Left lung (tissue), 4 donors: ENCODE measurements at regions not wholly inside any gene's neighbourhood (a gene's known extent, or its start where the extent isn't known, plus 50 kb on each side); places are given as distances from the start of the nearest gene placed in this dataset.

Experiments used
- ATAC-seq: fragments of 200-7000 bp; cut with Tn5 transposase; one replicate; pipeline ENCODE4 v1.9.1; 2020; ENCODE audit warnings: moderate library complexity
- DNase-seq, 4 donors: peaks; one replicate each; pipeline ENCODE4 v3.0.0-alpha.2; 2013 to 2020
- H3K27ac ChIP-seq, 2 donors: fragments of 200-600 bp; sonication (generic) in 1 of 2; one replicate each; pipeline versions ENCODE4 v1.5.0 to v1.8.0; 2020 to 2021
- H3K27me3 ChIP-seq, 2 donors: fragments of 200-600 bp; sonication (generic) in 1 of 2; one replicate each; pipeline versions ENCODE4 v1.5.0 to v1.8.0; 2020 to 2021
- H3K36me3 ChIP-seq, 2 donors: fragments of 200-600 bp; sonication (generic) in 1 of 2; one replicate each; pipeline versions ENCODE4 v1.5.0 to v1.8.0; 2020 to 2021
- H3K4me1 ChIP-seq, 2 donors: fragments of 200-600 bp; one replicate each; pipeline ENCODE4 v1.8.0; 2021
- H3K4me3 ChIP-seq, 2 donors: fragments of 200-600 bp; sonication (generic) in 1 of 2; one replicate each; pipeline versions ENCODE4 v1.5.0 to v1.8.0; 2020 to 2021; ENCODE audit warnings: mild to moderate bottlenecking in 1 of 2
- H3K9me3 ChIP-seq, 2 donors: fragments of 200-600 bp; sonication (generic) in 1 of 2; one replicate each; pipeline versions ENCODE4 v1.5.0 to v1.8.0; 2020 to 2021
- intact Hi-C, 2 donors: fragments of 100-400 bp; cut with DNase I; formaldehyde crosslinking; loops; one replicate each; pipeline versions ENCODE4 v1.11.2 to v1.14.2; 2022
- TF ChIP-seq, protein P1 (sequence below), 2 donors: fragments of 200-600 bp; sonication (generic) in 1 of 2; IDR thresholded peaks; one replicate each; pipeline versions ENCODE4 v1.5.0 to v1.8.0; 2021; ENCODE audit warnings: antibody characterized with exemption in 2 of 2
- donor health status: DM: no; HTN: yes; CAD: no.
- donor health status: DM: no; HTN: no; CAD: no.

- TF ChIP-seq, protein P1, sequence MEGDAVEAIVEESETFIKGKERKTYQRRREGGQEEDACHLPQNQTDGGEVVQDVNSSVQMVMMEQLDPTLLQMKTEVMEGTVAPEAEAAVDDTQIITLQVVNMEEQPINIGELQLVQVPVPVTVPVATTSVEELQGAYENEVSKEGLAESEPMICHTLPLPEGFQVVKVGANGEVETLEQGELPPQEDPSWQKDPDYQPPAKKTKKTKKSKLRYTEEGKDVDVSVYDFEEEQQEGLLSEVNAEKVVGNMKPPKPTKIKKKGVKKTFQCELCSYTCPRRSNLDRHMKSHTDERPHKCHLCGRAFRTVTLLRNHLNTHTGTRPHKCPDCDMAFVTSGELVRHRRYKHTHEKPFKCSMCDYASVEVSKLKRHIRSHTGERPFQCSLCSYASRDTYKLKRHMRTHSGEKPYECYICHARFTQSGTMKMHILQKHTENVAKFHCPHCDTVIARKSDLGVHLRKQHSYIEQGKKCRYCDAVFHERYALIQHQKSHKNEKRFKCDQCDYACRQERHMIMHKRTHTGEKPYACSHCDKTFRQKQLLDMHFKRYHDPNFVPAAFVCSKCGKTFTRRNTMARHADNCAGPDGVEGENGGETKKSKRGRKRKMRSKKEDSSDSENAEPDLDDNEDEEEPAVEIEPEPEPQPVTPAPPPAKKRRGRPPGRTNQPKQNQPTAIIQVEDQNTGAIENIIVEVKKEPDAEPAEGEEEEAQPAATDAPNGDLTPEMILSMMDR (IDR thresholded peaks at IDR 0.05), result no peak
- Histone ChIP-seq H3K27ac (no peak overlapping the region), H3K9me3 (no peaks in the 10 kb centered on the region), H3K4me3 (no peak overlapping the region), H3K36me3 (no peaks in the 10 kb centered on the region), H3K27me3 (peaks cover 0 to 5% of the 10 kb centered on the region in 2 donors), H3K4me1 (no peaks in the 10 kb centered on the region)
- DNase-seq, result no peak
- no peak for ATAC-seq
- intact Hi-C loops, result no loop called here
These were observed 101.1 kb downstream of the DDX1 start for GRCh38 chr2:15692551-15693377.

GRCh38 chr2:15693382-15693781 lies 101.7 kb downstream of the DDX1 start:
- no peaks in the 10 kb centered on the region for H3K4me1 ChIP-seq
- ATAC-seq (no peak), DNase-seq (no peak)
- no peaks in the 10 kb centered on the region for H3K9me3 ChIP-seq
- H3K36me3 ChIP-seq, result no peaks in the 10 kb centered on the region
- intact Hi-C loops, result no loop called here
- H3K4me3 ChIP-seq, result no peak overlapping the region
- TF ChIP-seq, protein P1 (IDR thresholded peaks at IDR 0.05), result no peak
- peaks cover 0 to 5% of the 10 kb centered on the region in 2 donors for H3K27me3 ChIP-seq
- no peak overlapping the region for H3K27ac ChIP-seq

DNA sequence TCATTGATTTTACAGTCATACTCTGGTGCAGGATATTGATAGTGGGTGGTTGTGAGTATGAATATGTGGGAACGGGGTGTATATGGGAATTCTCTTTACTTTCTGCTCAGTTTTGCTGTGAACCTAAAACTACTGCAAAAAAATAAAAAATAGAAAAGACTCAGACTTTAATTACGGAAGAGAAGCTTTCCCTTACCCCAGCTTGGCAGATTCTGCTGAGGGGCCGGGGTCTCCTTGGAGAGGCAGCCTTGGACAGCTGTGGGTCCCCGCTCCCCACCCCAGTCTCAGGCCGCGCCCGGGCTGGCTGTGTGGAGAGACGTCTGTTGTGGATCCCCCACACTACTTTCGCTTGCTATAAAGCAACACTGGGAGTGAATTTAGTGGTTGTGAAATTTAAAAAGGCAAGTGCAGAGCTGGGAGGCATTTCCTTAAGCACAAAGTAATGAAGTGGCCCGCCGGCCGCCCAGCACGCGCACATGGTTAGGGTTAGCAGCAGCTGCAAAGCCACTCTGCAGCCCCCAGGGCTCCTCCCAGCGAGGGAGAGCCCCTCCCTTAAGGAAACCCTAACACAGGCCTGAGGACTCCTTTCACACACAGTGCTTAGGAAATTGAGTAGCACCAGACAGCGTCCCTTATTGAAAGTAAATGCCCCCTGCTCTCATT lies 102.4 kb downstream of the DDX1 start:
- intact Hi-C loops, result no loop called here
- no peaks in the 10 kb centered on the region for H3K36me3 ChIP-seq
- no peaks in the 10 kb centered on the region for H3K9me3 ChIP-seq
- H3K4me3 ChIP-seq, result no peak overlapping the region
- H3K4me1 ChIP-seq, result no peaks in the 10 kb centered on the region
- no peak overlapping the region for H3K27ac ChIP-seq
- ATAC-seq, result no peak
- peaks cover 0 to 3% of the 10 kb centered on the region in 2 donors for H3K27me3 ChIP-seq
- TF ChIP-seq, protein P1 (IDR thresholded peaks at IDR 0.05), result no peak
- peak in 2 of 4 donors; percentile 66 to 69 for DNase-seq

DNA sequence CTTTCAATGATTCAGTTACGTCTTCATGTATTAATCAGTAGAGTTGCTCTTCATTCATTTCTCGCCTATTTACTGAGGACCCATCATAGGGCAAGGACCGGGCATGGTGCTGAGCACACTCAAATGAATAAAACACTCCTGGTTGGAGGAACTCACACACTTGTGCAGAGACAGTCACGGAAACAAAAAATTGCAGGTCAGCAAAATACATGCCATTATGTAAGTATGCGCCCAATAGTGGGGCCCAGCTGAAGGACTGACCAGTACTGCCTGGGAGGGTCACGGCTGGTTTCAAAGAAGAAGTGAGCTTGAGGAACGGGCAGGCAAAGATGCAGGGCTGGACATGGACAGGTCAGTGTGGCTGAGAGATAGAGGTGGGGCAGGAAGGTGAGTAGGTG lies 102.9 kb downstream of the DDX1 start:
- DNase-seq, result no peak

More for the DNA sequence above, 102.9 kb downstream of the DDX1 start:
- intact Hi-C loops, result no loop called here
- Histone ChIP-seq H3K27ac (no peak overlapping the region), H3K4me1 (no peaks in the 10 kb centered on the region), H3K9me3 (no peaks in the 10 kb centered on the region), H3K4me3 (no peak overlapping the region), H3K27me3 (no peaks in the 10 kb centered on the region), H3K36me3 (no peaks in the 10 kb centered on the region)
- TF ChIP-seq, protein P1 (IDR thresholded peaks at IDR 0.05), result no peak
- no peak for ATAC-seq
